Glutamatergic neuron (in vitro differentiated cells): ENCODE measurements at regions not wholly inside any gene's neighbourhood (a gene's known extent, or its start where the extent isn't known, plus 50 kb on each side); places are given as distances from the start of the nearest gene placed in this dataset.

Source experiments
- DNase-seq: peaks from one replicate; pipeline ENCODE4 v3.0.0; 2022
- H3K27ac Mint-ChIP-seq: one replicate; pipeline ENCODE4 v1.8.0; 2020; ENCODE audit warnings: mild to moderate bottlenecking, mixed read lengths, inconsistent platforms; ENCODE audit not compliant: unreplicated experiment
- H3K27me3 Mint-ChIP-seq: one replicate; pipeline ENCODE4 v1.8.0; 2020; ENCODE audit warnings: mild to moderate bottlenecking, moderate library complexity, mixed read lengths, inconsistent platforms; ENCODE audit not compliant: unreplicated experiment
- H3K36me3 Mint-ChIP-seq: one replicate; pipeline ENCODE4 v1.8.0; 2020; ENCODE audit warnings: mild to moderate bottlenecking, mixed read lengths, inconsistent platforms; ENCODE audit not compliant: unreplicated experiment
- H3K4me1 Mint-ChIP-seq: one replicate; pipeline ENCODE4 v1.8.0; 2020; ENCODE audit warnings: mild to moderate bottlenecking, low read depth, mixed read lengths, inconsistent platforms; ENCODE audit not compliant: unreplicated experiment
- H3K4me3 Mint-ChIP-seq: one replicate; pipeline ENCODE4 v1.8.0; 2020; ENCODE audit warnings: mild to moderate bottlenecking, mixed read lengths, inconsistent platforms; ENCODE audit not compliant: unreplicated experiment
- H3K9me3 Mint-ChIP-seq: one replicate; pipeline ENCODE4 v1.8.0; 2020; ENCODE audit warnings: mild to moderate bottlenecking, moderate library complexity, mixed read lengths, inconsistent platforms; ENCODE audit not compliant: unreplicated experiment
- TF ChIP-seq, protein P1 (sequence below): fragments of 200-600 bp; sonication (generic); IDR thresholded peaks from one replicate; pipeline ENCODE4 v1.5.0; 2021; ENCODE audit not compliant: partially characterized antibody, unreplicated experiment

DNA sequence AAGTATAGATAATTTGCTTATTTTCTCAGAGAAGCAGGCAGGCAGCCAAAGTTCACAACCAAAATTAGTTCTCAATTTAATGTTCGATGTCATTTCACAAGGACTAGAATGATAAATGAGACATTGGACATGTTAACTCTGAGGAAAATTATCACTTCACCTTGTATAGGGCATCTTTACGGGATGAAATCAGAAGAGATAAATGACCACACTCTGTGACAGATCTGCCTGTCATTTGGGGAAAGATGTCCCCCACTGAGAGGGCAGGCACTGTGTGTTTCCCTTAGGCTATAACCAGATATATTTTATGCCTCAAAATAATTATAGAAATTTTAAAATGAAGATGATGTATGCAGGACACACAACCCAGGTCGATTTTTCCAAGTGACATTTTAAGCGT lies 642.9 kb downstream of the BRINP3 start:
- no peaks in the 10 kb centered on the region for H3K36me3 Mint-ChIP-seq
- DNase-seq: no peak
- TF ChIP-seq, protein P1, sequence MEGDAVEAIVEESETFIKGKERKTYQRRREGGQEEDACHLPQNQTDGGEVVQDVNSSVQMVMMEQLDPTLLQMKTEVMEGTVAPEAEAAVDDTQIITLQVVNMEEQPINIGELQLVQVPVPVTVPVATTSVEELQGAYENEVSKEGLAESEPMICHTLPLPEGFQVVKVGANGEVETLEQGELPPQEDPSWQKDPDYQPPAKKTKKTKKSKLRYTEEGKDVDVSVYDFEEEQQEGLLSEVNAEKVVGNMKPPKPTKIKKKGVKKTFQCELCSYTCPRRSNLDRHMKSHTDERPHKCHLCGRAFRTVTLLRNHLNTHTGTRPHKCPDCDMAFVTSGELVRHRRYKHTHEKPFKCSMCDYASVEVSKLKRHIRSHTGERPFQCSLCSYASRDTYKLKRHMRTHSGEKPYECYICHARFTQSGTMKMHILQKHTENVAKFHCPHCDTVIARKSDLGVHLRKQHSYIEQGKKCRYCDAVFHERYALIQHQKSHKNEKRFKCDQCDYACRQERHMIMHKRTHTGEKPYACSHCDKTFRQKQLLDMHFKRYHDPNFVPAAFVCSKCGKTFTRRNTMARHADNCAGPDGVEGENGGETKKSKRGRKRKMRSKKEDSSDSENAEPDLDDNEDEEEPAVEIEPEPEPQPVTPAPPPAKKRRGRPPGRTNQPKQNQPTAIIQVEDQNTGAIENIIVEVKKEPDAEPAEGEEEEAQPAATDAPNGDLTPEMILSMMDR: no peak
- no peaks in the 10 kb centered on the region for H3K9me3 Mint-ChIP-seq
- no peak overlapping the region for H3K27ac Mint-ChIP-seq
- no peak overlapping the region for H3K4me3 Mint-ChIP-seq
- no peaks in the 10 kb centered on the region for H3K27me3 Mint-ChIP-seq
- no peaks in the 10 kb centered on the region for H3K4me1 Mint-ChIP-seq

DNA sequence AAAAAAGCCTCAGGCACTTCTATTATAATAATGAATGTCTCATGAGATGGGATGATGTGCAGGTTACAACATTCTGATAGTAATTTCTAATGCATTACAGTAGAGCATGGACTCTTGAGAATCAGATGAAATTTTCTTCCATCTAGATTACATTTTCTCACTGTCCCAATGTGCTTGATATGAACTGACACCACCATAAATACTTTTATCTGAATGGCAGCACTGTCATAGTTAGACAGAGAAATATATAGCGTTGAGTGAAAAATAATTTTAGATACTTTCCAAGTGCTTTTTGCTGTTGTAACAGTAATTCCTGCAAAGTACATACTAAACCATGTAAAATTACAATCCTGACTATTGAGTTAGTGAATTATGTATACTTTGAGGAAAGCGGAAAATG lies 630.1 kb downstream of the BRINP3 start:
- DNase-seq: no peak
- Mint-ChIP-seq H3K9me3 (no peaks in the 10 kb centered on the region), H3K27me3 (no peaks in the 10 kb centered on the region), H3K4me1 (no peaks in the 10 kb centered on the region), H3K4me3 (no peak overlapping the region), H3K36me3 (no peaks in the 10 kb centered on the region), H3K27ac (no peak overlapping the region)
- TF ChIP-seq, protein P1: no peak

DNA sequence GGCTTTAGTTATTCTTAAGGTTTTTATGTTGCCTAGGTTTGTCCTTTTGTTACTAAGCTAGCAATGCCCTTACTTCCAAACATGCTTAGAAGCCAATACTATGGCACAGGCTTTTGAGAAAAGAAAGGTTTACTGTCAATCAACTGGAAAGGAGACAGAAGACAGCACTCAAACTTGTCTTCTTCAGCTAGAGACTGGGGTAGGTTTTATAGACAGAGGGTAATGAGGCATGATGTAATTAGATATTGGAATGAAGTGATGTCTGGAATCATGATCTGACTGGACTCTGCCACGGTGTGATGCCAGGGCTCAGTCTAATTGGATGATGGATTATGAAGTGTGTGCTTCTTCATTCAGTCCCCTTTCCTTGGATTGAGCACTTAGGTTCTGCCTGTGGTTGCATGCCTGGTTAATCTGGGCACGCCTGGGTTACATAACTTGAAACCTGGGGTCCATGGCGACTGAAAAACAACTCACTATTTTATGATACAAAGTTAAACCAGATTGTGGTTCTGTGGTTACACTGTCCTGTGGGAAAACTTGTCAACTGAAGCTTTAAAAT lies 625.8 kb downstream of the BRINP3 start:
- H3K4me1 Mint-ChIP-seq: no peaks in the 10 kb centered on the region
- no peak overlapping the region for H3K27ac Mint-ChIP-seq
- H3K9me3 Mint-ChIP-seq: no peaks in the 10 kb centered on the region
- H3K27me3 Mint-ChIP-seq: peaks cover 2% of the 10 kb centered on the region
- no peak for DNase-seq
- H3K36me3 Mint-ChIP-seq: no peaks in the 10 kb centered on the region
- no peak overlapping the region for H3K4me3 Mint-ChIP-seq
- TF ChIP-seq, protein P1: no peak

DNA sequence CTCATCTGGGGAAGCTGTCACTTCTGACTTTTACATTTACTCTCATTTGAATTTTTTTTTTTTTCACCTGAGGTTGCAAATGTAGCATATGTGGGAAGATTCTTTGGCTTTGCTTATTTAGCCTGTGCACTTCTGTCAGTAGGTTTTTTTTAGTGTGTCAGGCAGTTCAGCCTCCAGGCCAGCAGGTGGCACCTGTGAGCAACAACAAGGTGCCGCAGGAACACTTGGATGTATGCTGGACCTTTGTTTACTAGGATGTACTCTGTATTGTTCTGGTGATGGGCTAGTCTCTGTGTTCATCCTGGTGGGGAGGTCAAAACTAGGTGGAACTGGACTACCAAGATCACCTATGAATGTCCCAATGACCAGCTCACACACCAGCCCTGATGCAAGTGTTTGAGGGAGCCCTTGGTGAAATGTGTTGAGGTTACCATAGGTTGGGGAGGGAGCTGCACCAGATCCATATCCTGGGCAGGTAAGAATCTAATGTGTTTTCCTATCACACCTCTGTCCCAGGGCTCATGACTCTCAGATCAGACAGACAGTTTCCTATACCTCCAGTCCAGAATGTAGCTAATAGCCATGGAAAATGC lies 618.2 kb downstream of the BRINP3 start:
- peaks cover 1% of the 10 kb centered on the region for H3K9me3 Mint-ChIP-seq
- DNase-seq: peak; percentile 60
- H3K36me3 Mint-ChIP-seq: peaks cover 7% of the 10 kb centered on the region
- no peak overlapping the region for H3K27ac Mint-ChIP-seq
- H3K4me3 Mint-ChIP-seq: no peak overlapping the region
- H3K27me3 Mint-ChIP-seq: no peaks in the 10 kb centered on the region
- TF ChIP-seq, protein P1: peak; percentile 76
- no peaks in the 10 kb centered on the region for H3K4me1 Mint-ChIP-seq

DNA sequence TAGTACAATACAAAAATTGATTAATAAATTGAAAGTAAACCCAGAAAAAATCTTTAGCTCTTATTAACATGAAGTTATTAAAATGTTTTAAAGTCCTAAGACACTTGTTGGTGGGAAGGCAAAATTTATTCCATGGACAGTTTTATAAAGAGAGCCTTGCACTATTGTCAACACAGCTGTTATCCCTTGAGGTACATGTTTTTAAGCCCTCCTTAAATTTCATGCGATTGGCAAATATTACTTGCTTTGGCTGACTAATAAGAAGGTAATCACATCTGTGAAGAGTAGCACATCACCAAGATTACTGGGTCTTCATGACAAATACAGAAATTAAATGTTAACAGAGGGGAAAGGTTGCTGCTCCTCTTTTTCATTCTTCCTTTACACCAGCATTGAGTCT lies 611.1 kb downstream of the BRINP3 start:
- TF ChIP-seq, protein P1: no peak
- no peak for DNase-seq
- H3K9me3 Mint-ChIP-seq: no peaks in the 10 kb centered on the region
- H3K36me3 Mint-ChIP-seq: no peaks in the 10 kb centered on the region
- no peaks in the 10 kb centered on the region for H3K4me1 Mint-ChIP-seq
- H3K27me3 Mint-ChIP-seq: no peaks in the 10 kb centered on the region
- H3K4me3 Mint-ChIP-seq: no peak overlapping the region
- H3K27ac Mint-ChIP-seq: no peak overlapping the region
